A673 (cell line): ENCODE measurements at regions not wholly inside any gene's neighbourhood (a gene's known extent, or its start where the extent isn't known, plus 50 kb on each side); places are given as distances from the start of the nearest gene placed in this dataset.

Source experiments
- CTCF ChIP-seq: fragments of 300-800, 200-600 bp; sonication (generic); conservative IDR thresholded peaks from 2 replicates; pipeline ENCODE4 v1.5.1; 2017; ENCODE audit warnings: low read depth, mild to moderate bottlenecking, antibody characterized with exemption, low read length, moderate library complexity, mixed read lengths
- EZH2 ChIP-seq: fragments of 200-600 bp; sonication (generic); IDR thresholded peaks from 2 replicates; pipeline ENCODE4 v1.6.1; 2017; ENCODE audit warnings: borderline replicate concordance, low read depth, mild to moderate bottlenecking, mixed read lengths, antibody characterized with exemption, low read length; ENCODE audit not compliant: poor library complexity, severe bottlenecking

GRCh38 chr4:137979938-137980337 is 262.2 kb downstream of the SLC7A11 start:
- TF ChIP-seq CTCF (no peak), EZH2 (no peak)
